ENCODE measurements at regions not wholly inside any gene's neighbourhood (a gene's known extent, or its start where the extent isn't known, plus 50 kb on each side); places are given as distances from the start of the nearest gene placed in this dataset.
"Not testable (repeated sequence)": the region's sequence is repeated elsewhere in the genome, so short reads cannot be mapped to it uniquely, and the experiment has no call there.

DNA sequence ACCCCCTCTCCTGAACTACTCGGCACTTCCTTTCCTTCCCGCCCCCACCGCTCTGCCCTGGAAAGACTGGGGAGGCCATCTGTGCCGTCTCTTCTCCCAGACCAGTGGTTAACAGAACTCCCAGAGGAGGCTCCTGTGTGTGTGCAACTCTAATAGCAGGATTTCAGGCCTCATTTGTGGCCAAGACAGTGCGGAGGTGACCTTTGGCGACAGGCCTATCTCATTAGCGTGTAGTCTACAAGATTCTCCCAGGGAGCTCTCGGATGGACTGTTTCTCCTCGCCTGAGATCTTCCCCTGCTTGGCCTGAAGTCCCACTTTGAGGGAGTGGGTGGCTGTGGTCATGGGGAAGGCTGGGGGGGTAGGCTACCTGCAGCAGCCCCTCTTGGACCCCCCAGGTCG, 325.2 kb downstream of the BCL2L11 start:
- not testable (repeated sequence) for TF ChIP-seq CTCF (conservative IDR thresholded peaks at IDR 0.05; ENCODE audit: low read depth, low read length); POLR2A (IDR thresholded peaks at IDR 0.05; ENCODE audit: low read depth, low read length); USF2 (IDR thresholded peaks at IDR 0.05; ENCODE audit: low read depth, low read length); RAD21 (IDR thresholded peaks at IDR 0.05; ENCODE audit: low read length); CEBPB (IDR thresholded peaks at IDR 0.05; ENCODE audit: low read depth, low read length); SMC3 (IDR thresholded peaks at IDR 0.05; ENCODE audit: low read depth, low read length); RCOR1 (IDR thresholded peaks at IDR 0.05; ENCODE audit: insufficient replicate concordance, low read length); FOS (IDR thresholded peaks at IDR 0.05; ENCODE audit: low read depth, low read length); MXI1 (IDR thresholded peaks at IDR 0.05; ENCODE audit: borderline replicate concordance, low read depth, low read length); BHLHE40 (IDR thresholded peaks at IDR 0.05; ENCODE audit: low read depth, low read length); MAZ (IDR thresholded peaks at IDR 0.05; ENCODE audit: borderline replicate concordance, low read depth, low read length); NFE2L2 (IDR thresholded peaks at IDR 0.05; ENCODE audit: low read depth, low read length); ELK1 (IDR thresholded peaks at IDR 0.05; ENCODE audit: borderline replicate concordance, low read depth, low read length); RFX5 (IDR thresholded peaks at IDR 0.05; ENCODE audit: low read depth, low read length)
